ENCODE measurements at regions not wholly inside any gene's neighbourhood (a gene's known extent, or its start where the extent isn't known, plus 50 kb on each side); places are given as distances from the start of the nearest gene placed in this dataset.

- Histone ChIP-seq H3K9me3 (no peaks in the 10 kb centered on the region), H3K4me1 (no peaks in the 10 kb centered on the region), H3K4me3 (no peak overlapping the region), H3K27ac (no peak overlapping the region), H3K36me3 (no peaks in the 10 kb centered on the region), H3K27me3 (no peaks in the 10 kb centered on the region)
- intact Hi-C loops (cut with DNase I; ENCODE audit: low total_unique reads), result no loop called here
- TF ChIP-seq POLR2A (IDR thresholded peaks at IDR 0.05), result no peak
- no peak for TF ChIP-seq CTCF (IDR thresholded peaks at IDR 0.05)
- no peak for DNase-seq
Observed at GRCh38 chr5:36444582-36445418, 143.1 kb upstream of the RANBP3L start.

- Histone ChIP-seq H3K27me3 (no peaks in the 10 kb centered on the region), H3K27ac (no peak overlapping the region), H3K36me3 (no peaks in the 10 kb centered on the region), H3K4me1 (no peaks in the 10 kb centered on the region), H3K9me3 (no peaks in the 10 kb centered on the region), H3K4me3 (no peak overlapping the region)
- no peak for DNase-seq
- intact Hi-C loops (cut with DNase I; ENCODE audit: low total_unique reads), result no loop called here
- TF ChIP-seq POLR2A (IDR thresholded peaks at IDR 0.05) (no peak), CTCF (IDR thresholded peaks at IDR 0.05) (no peak)
Observed at GRCh38 chr5:36447776-36448175, 146.1 kb upstream of the RANBP3L start.

GRCh38 chr5:36450229-36451014 lies 148.7 kb upstream of the RANBP3L start:
- Histone ChIP-seq H3K27me3 (no peaks in the 10 kb centered on the region), H3K4me3 (no peak overlapping the region), H3K36me3 (no peaks in the 10 kb centered on the region), H3K27ac (no peak overlapping the region), H3K9me3 (no peaks in the 10 kb centered on the region), H3K4me1 (no peaks in the 10 kb centered on the region)
- intact Hi-C loops (cut with DNase I; ENCODE audit: low total_unique reads), result no loop called here
- no peak for DNase-seq
- TF ChIP-seq CTCF (IDR thresholded peaks at IDR 0.05) (no peak), POLR2A (IDR thresholded peaks at IDR 0.05) (no peak)

- intact Hi-C loops (cut with DNase I; ENCODE audit: low total_unique reads), result no loop called here
- no peak for TF ChIP-seq POLR2A (IDR thresholded peaks at IDR 0.05)
- no peak for TF ChIP-seq CTCF (IDR thresholded peaks at IDR 0.05)
- no peak for DNase-seq
- Histone ChIP-seq H3K4me3 (no peak overlapping the region), H3K27me3 (no peaks in the 10 kb centered on the region), H3K4me1 (no peaks in the 10 kb centered on the region), H3K36me3 (no peaks in the 10 kb centered on the region), H3K27ac (no peak overlapping the region), H3K9me3 (no peaks in the 10 kb centered on the region)
Observed at GRCh38 chr5:36452424-36453006, 150.8 kb upstream of the RANBP3L start.

All from uterus (tissue), 3 donors.